H1 (cell line): ENCODE measurements at regions not wholly inside any gene's neighbourhood (a gene's known extent, or its start where the extent isn't known, plus 50 kb on each side); places are given as distances from the start of the nearest gene placed in this dataset.

Source experiments
- CTCF ChIA-PET: fragments of 300-600 bp; sonication (Branson Sonifier 250); formaldehyde crosslinking; loops from one replicate; lab custom pipeline; 2021; ENCODE audit not compliant: partially characterized antibody; lab: Charles Lee
- POLR2A ChIA-PET: fragments of 300-600 bp; sonication (Branson Sonifier 250); formaldehyde crosslinking; loops from one replicate; lab custom pipeline; 2021; ENCODE audit warnings: inconsistent platforms; ENCODE audit not compliant: partially characterized antibody; lab: Charles Lee
- DNase-seq, 2 experiments: peaks; one replicate each; pipeline versions ENCODE4 v3.0.0 to v3.0.0-alpha.2; 2010 to 2022; ENCODE audit warnings: low spot score in 2 of 2, low read depth in 1 of 2, mixed read lengths in 1 of 2
- FAIRE-seq: peaks from 2 replicates; lab custom pipeline; 2011; peaks lifted over from hg19 to GRCh38; lab: Jason Lieb, UNC
- H2AFZ ChIP-seq: 2 replicates; pipeline ENCODE4 v1.8.1; 2012; ENCODE audit warnings: low read length, inconsistent platforms
- H2AK5ac ChIP-seq: 2 replicates; pipeline ENCODE4 v1.6.1; 2013; ENCODE audit warnings: low read depth, low read length
- H2BK120ac ChIP-seq: replicated peaks from 2 replicates; pipeline ENCODE3; 2013; ENCODE audit warnings: low read depth, low read length, inconsistent platforms
- H2BK12ac ChIP-seq: 2 replicates; pipeline ENCODE4 v1.6.1; 2013; ENCODE audit warnings: low read depth, low read length
- H2BK15ac ChIP-seq: 2 replicates; pipeline ENCODE4 v1.6.1; 2013; ENCODE audit warnings: low read length
- H2BK20ac ChIP-seq: 2 replicates; pipeline ENCODE4 v1.6.1; 2013; ENCODE audit warnings: low read length
- H2BK5ac ChIP-seq: 2 replicates; pipeline ENCODE4 v1.6.1; 2013; ENCODE audit warnings: low read depth, low read length
- H3K14ac ChIP-seq: 2 replicates; pipeline ENCODE4 v1.6.1; 2013; ENCODE audit warnings: inconsistent platforms; ENCODE audit not compliant: insufficient read length
- H3K18ac ChIP-seq: 2 replicates; pipeline ENCODE4 v1.6.1; 2013; ENCODE audit warnings: low read length; ENCODE audit errors: extremely low read depth
- H3K23ac ChIP-seq: 2 replicates; pipeline ENCODE4 v1.6.1; 2013; ENCODE audit warnings: inconsistent platforms; ENCODE audit not compliant: insufficient read length
- H3K23me2 ChIP-seq: 2 replicates; pipeline ENCODE4 v1.6.1; 2013; ENCODE audit warnings: low read depth, low read length
- H3K27ac ChIP-seq: 2 replicates; pipeline ENCODE4 v1.6.1; 2011; ENCODE audit warnings: low read depth, low read length, inconsistent platforms
- H3K27me3 ChIP-seq, 4 experiments: replicated peaks in 1 of 4; 1 replicate in 1 of 4; 2 replicates in 3 of 4; pipeline versions ENCODE4 v1.6.1 to v1.8.1; 2011 to 2013; ENCODE audit warnings: low read length in 3 of 4, mild to moderate bottlenecking in 3 of 4, inconsistent platforms in 2 of 4, mixed read lengths in 2 of 4, moderate library complexity in 1 of 4; ENCODE audit not compliant: control insufficient read depth in 3 of 4, insufficient read depth in 3 of 4; ENCODE audit errors: extremely low read depth in 1 of 4
- H3K36me3 ChIP-seq, 4 experiments: 2 replicates each; pipeline versions ENCODE4 v1.6.1 to v1.8.1; 2011 to 2013; ENCODE audit warnings: mild to moderate bottlenecking in 4 of 4, low read length in 3 of 4, moderate library complexity in 2 of 4, control low read depth in 1 of 4, inconsistent platforms in 1 of 4; ENCODE audit not compliant: insufficient read depth in 4 of 4, control insufficient read depth in 2 of 4
- H3K4ac ChIP-seq: replicated peaks from 2 replicates; pipeline ENCODE3; 2013; ENCODE audit warnings: low read length, low read depth, mixed read lengths, inconsistent platforms; ENCODE audit not compliant: insufficient read length
- H3K4me1 ChIP-seq, 4 experiments: replicated peaks in 1 of 4; 1 replicate in 1 of 4; 2 replicates in 3 of 4; pipeline versions ENCODE4 v1.6.1 to v1.8.1; 2011 to 2013; ENCODE audit warnings: low read length in 3 of 4, inconsistent platforms in 2 of 4, mixed read lengths in 1 of 4; ENCODE audit not compliant: insufficient read depth in 4 of 4, control insufficient read depth in 3 of 4
- H3K4me2 ChIP-seq, 2 experiments: 2 replicates each; pipeline versions ENCODE4 v1.6.1 to v1.8.1; 2011 to 2013; ENCODE audit warnings: low read depth in 2 of 2, low read length in 2 of 2, control low read depth in 1 of 2, inconsistent platforms in 1 of 2, mild to moderate bottlenecking in 1 of 2; ENCODE audit not compliant: insufficient read depth in 1 of 2
- H3K4me3 ChIP-seq, 4 experiments: fragments of 200-600, 300-600 bp in 1 of 4; sonication (generic), shearing (Covaris generic), sonication (Bioruptor Twin) in 1 of 4; 2 replicates each; pipeline versions ENCODE4 v1.5.1 to v1.8.1; 2011 to 2016; ENCODE audit warnings: low read length in 4 of 4, low read depth in 3 of 4, control low read depth in 2 of 4, inconsistent platforms in 2 of 4, mild to moderate bottlenecking in 2 of 4, mixed read lengths in 1 of 4, moderate library complexity in 1 of 4; ENCODE audit not compliant: insufficient read depth in 2 of 4; ENCODE audit errors: extremely low read depth in 1 of 4
- H3K56ac ChIP-seq: replicated peaks from 2 replicates; pipeline ENCODE3; 2013; ENCODE audit warnings: low read depth, mild to moderate bottlenecking, mixed read lengths, low read length, inconsistent platforms; ENCODE audit not compliant: insufficient read length
- H3K79me1 ChIP-seq: 2 replicates; pipeline ENCODE4 v1.6.1; 2013; ENCODE audit warnings: low read depth, low read length, control low read depth
- H3K79me2 ChIP-seq, 2 experiments: 2 replicates each; pipeline versions ENCODE4 v1.6.1 to v1.8.1; 2012 to 2013; ENCODE audit warnings: low read length in 2 of 2, mild to moderate bottlenecking in 2 of 2, inconsistent platforms in 1 of 2; ENCODE audit not compliant: insufficient read depth in 2 of 2, control insufficient read depth in 1 of 2
- H3K9ac ChIP-seq, 4 experiments: replicated peaks in 1 of 4; 1 replicate in 1 of 4; 2 replicates in 3 of 4; pipeline versions ENCODE4 v1.6.1 to v1.8.1; 2011 to 2013; ENCODE audit warnings: low read depth in 3 of 4, low read length in 3 of 4, control low read depth in 2 of 4, mild to moderate bottlenecking in 2 of 4, moderate library complexity in 2 of 4, inconsistent platforms in 1 of 4; ENCODE audit errors: extremely low read depth in 1 of 4
- H3K9me3 ChIP-seq, 2 experiments: 2 replicates each; pipeline versions ENCODE4 v1.6.1 to v1.8.1; 2012 to 2013; ENCODE audit warnings: mild to moderate bottlenecking in 2 of 2, moderate library complexity in 2 of 2, control low read depth in 1 of 2, inconsistent platforms in 1 of 2, low read depth in 1 of 2, low read length in 1 of 2, mixed read lengths in 1 of 2; ENCODE audit not compliant: insufficient read depth in 2 of 2
- H4K20me1 ChIP-seq, 2 experiments: replicated peaks in 1 of 2; 2 replicates each; pipeline versions ENCODE3 to v1.8.1; 2011 to 2013; ENCODE audit warnings: inconsistent platforms in 2 of 2, low read length in 2 of 2, mild to moderate bottlenecking in 1 of 2; ENCODE audit not compliant: insufficient read depth in 2 of 2, control insufficient read depth in 1 of 2
- H4K5ac ChIP-seq: 2 replicates; pipeline ENCODE4 v1.6.1; 2013; ENCODE audit warnings: low read length, low read depth, mixed read lengths, inconsistent platforms; ENCODE audit not compliant: insufficient read length
- H4K8ac ChIP-seq: 2 replicates; pipeline ENCODE4 v1.8.0; 2013; ENCODE audit warnings: mild to moderate bottlenecking, moderate library complexity, low read length, inconsistent platforms; ENCODE audit not compliant: insufficient read depth; ENCODE audit errors: extremely low read depth
- H4K91ac ChIP-seq: replicated peaks from 2 replicates; pipeline ENCODE3; 2013; ENCODE audit warnings: low read length, mixed read lengths, inconsistent platforms; ENCODE audit not compliant: insufficient read length
- CEBPB ChIP-seq: IDR thresholded peaks from 2 replicates; pipeline ENCODE4 v1.6.1; 2012; ENCODE audit warnings: low read depth, low read length
- NANOG ChIP-seq: IDR thresholded peaks from 2 replicates; pipeline ENCODE4 v1.6.1; 2011; ENCODE audit warnings: low read length, low read depth, mild to moderate bottlenecking, inconsistent platforms; ENCODE audit not compliant: insufficient read depth, poor library complexity, severe bottlenecking
- POLR2A ChIP-seq, 2 experiments: IDR thresholded peaks; 1 replicate in 1 of 2; 2 replicates in 1 of 2; pipeline ENCODE4 v1.6.1; 2011; ENCODE audit warnings: low read depth in 2 of 2, low read length in 2 of 2, mild to moderate bottlenecking in 2 of 2; ENCODE audit errors: control extremely low read depth in 1 of 2
- POU5F1 ChIP-seq: IDR thresholded peaks from 2 replicates; pipeline ENCODE4 v1.6.1; 2011; ENCODE audit warnings: low read depth, mild to moderate bottlenecking, low read length, moderate library complexity
- RAD21 ChIP-seq, 2 experiments: IDR thresholded peaks in 1 of 2; conservative IDR thresholded peaks in 1 of 2; 2 replicates each; pipeline ENCODE4 v1.6.1; 2011; ENCODE audit warnings: low read depth in 2 of 2, low read length in 2 of 2, improper control_type of control experiment in 1 of 2, inconsistent platforms in 1 of 2, mild to moderate bottlenecking in 1 of 2, moderate library complexity in 1 of 2
- SP2 ChIP-seq: IDR thresholded peaks from 2 replicates; pipeline ENCODE4 v1.6.1; 2012; ENCODE audit warnings: mild to moderate bottlenecking, low read length, inconsistent platforms
- SRF ChIP-seq: IDR thresholded peaks from 2 replicates; pipeline ENCODE4 v1.6.1; 2011; ENCODE audit warnings: mild to moderate bottlenecking, low read depth, low read length, moderate library complexity
- TEAD4 ChIP-seq: IDR thresholded peaks from 2 replicates; pipeline ENCODE4 v1.6.1; 2012; ENCODE audit warnings: low read depth, low read length, inconsistent platforms, mixed read lengths
- ZNF274 ChIP-seq: IDR thresholded peaks from 2 replicates; pipeline ENCODE4 v1.7.0; 2012; ENCODE audit warnings: low read length, borderline replicate concordance; ENCODE audit errors: extremely low read depth
- WGBS, 2 experiments: shearing (Covaris generic) in 1 of 2; methylation state at CpG; one replicate each; pipeline versions ENCODE4 v1.1.6 to v1.1.7; 2013 to 2015; ENCODE audit warnings: low lambda C conversion rate in 2 of 2, mixed read lengths in 2 of 2, inconsistent platforms in 1 of 2, low coverage in 1 of 2, missing lambda C conversion rate in 1 of 2; ENCODE audit not compliant: insufficient replicate concordance in 2 of 2, insufficient coverage in 1 of 2, insufficient read length in 1 of 2; ENCODE audit errors: extremely low coverage in 1 of 2, missing lambda C conversion rate in 1 of 2; 5-methylcytosine and 5-hydroxymethylcytosine counted together
- TF ChIP-seq, protein P1 (sequence below): IDR thresholded peaks from 2 replicates; pipeline ENCODE4 v1.6.1; 2012; ENCODE audit warnings: low read length, inconsistent platforms
- TF ChIP-seq, protein P2 (sequence below), 3 experiments: IDR thresholded peaks; 1 replicate in 2 of 3; 2 replicates in 1 of 3; pipeline versions ENCODE4 v1.5.1 to v1.6.1; 2011; ENCODE audit warnings: low read length in 3 of 3, mild to moderate bottlenecking in 3 of 3, inconsistent platforms in 2 of 3, low read depth in 1 of 3, moderate library complexity in 1 of 3; ENCODE audit not compliant: insufficient read depth in 1 of 3; ENCODE audit errors: control extremely low read depth in 1 of 3

DNA sequence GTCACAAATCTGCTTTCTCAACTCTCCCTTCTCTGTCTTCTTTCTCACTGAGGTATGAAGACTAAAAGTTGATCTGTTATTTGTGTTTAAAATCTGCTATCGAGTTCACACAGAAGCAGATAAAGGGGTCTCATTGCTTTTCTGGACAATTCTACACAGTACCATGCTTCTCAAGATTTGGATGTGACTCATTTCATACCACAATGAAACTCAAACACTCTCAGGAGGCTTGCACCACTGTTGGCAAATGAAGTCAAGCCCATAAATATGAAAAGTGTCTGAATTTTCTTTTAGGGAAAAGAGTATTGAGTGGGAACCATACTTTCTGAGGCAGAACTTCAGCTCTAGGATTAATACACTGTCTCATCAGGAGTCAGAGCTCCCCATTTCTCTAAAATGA is 274.6 kb upstream of the CYRIA start:
- Histone ChIP-seq H3K36me3 (no peaks in the 10 kb centered on the region), H4K5ac (no peak overlapping the region), H2BK12ac (no peak overlapping the region), H3K9ac (no peak overlapping the region), H2AK5ac (no peak overlapping the region), H3K4me1 (no peaks in the 10 kb centered on the region), H2BK120ac (no peak overlapping the region), H3K79me1 (no peaks in the 10 kb centered on the region), H3K4me3 (no peak overlapping the region), H2BK5ac (no peak overlapping the region), H3K56ac (no peak overlapping the region), H4K8ac (no peak overlapping the region), H3K18ac (no peak overlapping the region), H2BK20ac (no peak overlapping the region), H3K4ac (no peak overlapping the region), H4K20me1 (no peaks in the 10 kb centered on the region), H3K27ac (no peak overlapping the region), H4K91ac (no peak overlapping the region), H3K4me2 (no peak overlapping the region), H3K9me3 (no peaks in the 10 kb centered on the region), H3K14ac (no peak overlapping the region), H3K27me3 (no peaks in the 10 kb centered on the region), H2AFZ (no peak overlapping the region), H3K23me2 (no peaks in the 10 kb centered on the region), H3K79me2 (no peaks in the 10 kb centered on the region), H3K23ac (no peak overlapping the region), H2BK15ac (no peak overlapping the region)
- DNase-seq (no peak), FAIRE-seq (no peak)
- CTCF ChIA-PET: no interaction called here
- POLR2A ChIA-PET: no interaction called here
- 88% methylated on average over 1 of the region's 1 CpG; no CpG with 5 or more reads in 1 of the 2 experiments for WGBS, 2 experiments
- TF ChIP-seq POLR2A (IDR thresholded peaks at IDR 0.05; ENCODE audit: control extremely low read depth in 1 of 2, low read depth in 2 of 2, low read length in 2 of 2) (no peak), POU5F1 (no peak), SP2 (no peak), CEBPB (no peak), ZNF274 (no peak), RAD21 (IDR thresholded peaks at IDR 0.05 in 1 of 2, conservative IDR thresholded peaks at IDR 0.05 in 1 of 2; ENCODE audit: low read depth in 2 of 2, low read length in 2 of 2) (no peak), SRF (no peak), NANOG (no peak), TEAD4 (no peak)
- TF ChIP-seq, protein P1, sequence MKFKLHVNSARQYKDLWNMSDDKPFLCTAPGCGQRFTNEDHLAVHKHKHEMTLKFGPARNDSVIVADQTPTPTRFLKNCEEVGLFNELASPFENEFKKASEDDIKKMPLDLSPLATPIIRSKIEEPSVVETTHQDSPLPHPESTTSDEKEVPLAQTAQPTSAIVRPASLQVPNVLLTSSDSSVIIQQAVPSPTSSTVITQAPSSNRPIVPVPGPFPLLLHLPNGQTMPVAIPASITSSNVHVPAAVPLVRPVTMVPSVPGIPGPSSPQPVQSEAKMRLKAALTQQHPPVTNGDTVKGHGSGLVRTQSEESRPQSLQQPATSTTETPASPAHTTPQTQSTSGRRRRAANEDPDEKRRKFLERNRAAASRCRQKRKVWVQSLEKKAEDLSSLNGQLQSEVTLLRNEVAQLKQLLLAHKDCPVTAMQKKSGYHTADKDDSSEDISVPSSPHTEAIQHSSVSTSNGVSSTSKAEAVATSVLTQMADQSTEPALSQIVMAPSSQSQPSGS: no peak
- TF ChIP-seq, protein P2, sequence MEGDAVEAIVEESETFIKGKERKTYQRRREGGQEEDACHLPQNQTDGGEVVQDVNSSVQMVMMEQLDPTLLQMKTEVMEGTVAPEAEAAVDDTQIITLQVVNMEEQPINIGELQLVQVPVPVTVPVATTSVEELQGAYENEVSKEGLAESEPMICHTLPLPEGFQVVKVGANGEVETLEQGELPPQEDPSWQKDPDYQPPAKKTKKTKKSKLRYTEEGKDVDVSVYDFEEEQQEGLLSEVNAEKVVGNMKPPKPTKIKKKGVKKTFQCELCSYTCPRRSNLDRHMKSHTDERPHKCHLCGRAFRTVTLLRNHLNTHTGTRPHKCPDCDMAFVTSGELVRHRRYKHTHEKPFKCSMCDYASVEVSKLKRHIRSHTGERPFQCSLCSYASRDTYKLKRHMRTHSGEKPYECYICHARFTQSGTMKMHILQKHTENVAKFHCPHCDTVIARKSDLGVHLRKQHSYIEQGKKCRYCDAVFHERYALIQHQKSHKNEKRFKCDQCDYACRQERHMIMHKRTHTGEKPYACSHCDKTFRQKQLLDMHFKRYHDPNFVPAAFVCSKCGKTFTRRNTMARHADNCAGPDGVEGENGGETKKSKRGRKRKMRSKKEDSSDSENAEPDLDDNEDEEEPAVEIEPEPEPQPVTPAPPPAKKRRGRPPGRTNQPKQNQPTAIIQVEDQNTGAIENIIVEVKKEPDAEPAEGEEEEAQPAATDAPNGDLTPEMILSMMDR (IDR thresholded peaks at IDR 0.05; ENCODE audit: control extremely low read depth in 1 of 3, insufficient read depth in 1 of 3, low read depth in 1 of 3, low read length in 3 of 3): no peak
